AG09309 (cell line): ENCODE measurements at regions not wholly inside any gene's neighbourhood (a gene's known extent, or its start where the extent isn't known, plus 50 kb on each side); places are given as distances from the start of the nearest gene placed in this dataset.
"Not testable (repeated sequence)": the region's sequence is repeated elsewhere in the genome, so short reads cannot be mapped to it uniquely, and the experiment has no call there.

Experiments used
- DNase-seq: peaks from one replicate; pipeline ENCODE4 v3.0.0-alpha.2; 2010; ENCODE audit warnings: low read depth
- H3K4me3 ChIP-seq: 2 replicates; pipeline ENCODE4 v1.5.1; 2011; ENCODE audit warnings: mild to moderate bottlenecking, low read depth, low read length, moderate library complexity; ENCODE audit not compliant: control insufficient read depth
- CTCF ChIP-seq: IDR thresholded peaks from 2 replicates; pipeline ENCODE4 v1.5.1; 2011; ENCODE audit warnings: mild to moderate bottlenecking, low read depth, low read length, inconsistent platforms; ENCODE audit not compliant: insufficient read depth, control insufficient read depth; ENCODE audit errors: missing control alignments

GRCh38 chr16:29334776-29335548 is 71.5 kb downstream of the NPIPB11 start:
- DNase-seq, H3K4me3 ChIP-seq: not testable (repeated sequence)

GRCh38 chr16:29333492-29334097 is 72.9 kb downstream of the NPIPB11 start:
- H3K4me3 ChIP-seq, DNase-seq: not testable (repeated sequence)

- not testable (repeated sequence) for DNase-seq, H3K4me3 ChIP-seq
Observed at GRCh38 chr16:29330623-29331022, 75.9 kb downstream of the NPIPB11 start.

GRCh38 chr16:29328528-29328927 is 78.0 kb downstream of the NPIPB11 start:
- DNase-seq, H3K4me3 ChIP-seq: not testable (repeated sequence)

- not testable (repeated sequence) for H3K4me3 ChIP-seq
Observed at GRCh38 chr16:29327631-29328408, 78.7 kb downstream of the NPIPB11 start.

GRCh38 chr16:29326164-29327125 is 80.1 kb downstream of the NPIPB11 start:
- not testable (repeated sequence) for H3K4me3 ChIP-seq, DNase-seq

More at GRCh38 chr16:29327631-29328408, 78.7 kb downstream of the NPIPB11 start:
- not testable (repeated sequence) for DNase-seq

GRCh38 chr16:29323725-29324124 is 82.8 kb downstream of the NPIPB11 start:
- not testable (repeated sequence) for H3K4me3 ChIP-seq, DNase-seq

- TF ChIP-seq CTCF: no peak
- no peak overlapping the region for H3K4me3 ChIP-seq
- no peak for DNase-seq
Observed at GRCh38 chr16:29321585-29321984, 84.9 kb downstream of the NPIPB11 start.

- DNase-seq: no peak
- no peak for TF ChIP-seq CTCF
- H3K4me3 ChIP-seq: no peak overlapping the region
Observed at GRCh38 chr16:29321000-29321393, 85.5 kb downstream of the NPIPB11 start.
